ENCODE measurements at regions not wholly inside any gene's neighbourhood (a gene's known extent, or its start where the extent isn't known, plus 50 kb on each side); places are given as distances from the start of the nearest gene placed in this dataset.

GRCh38 chr18:51864219-51864965 is 475.6 kb upstream of the DCC start:
- TF ChIP-seq CTCF (IDR thresholded peaks at IDR 0.05; ENCODE audit: control extremely low read depth, extremely low read depth): no peak
- Histone ChIP-seq H3K27me3 (ENCODE audit: control insufficient read depth in 3 of 3, insufficient read depth in 3 of 3, low read length in 2 of 3) (no peaks in the 10 kb centered on the region), H3K27ac (ENCODE audit: low read depth in 1 of 2, low read length in 1 of 2) (no peak overlapping the region), H3K4me1 (ENCODE audit: control insufficient read depth in 5 of 5, insufficient read depth in 5 of 5, low read length in 5 of 5) (no peaks in the 10 kb centered on the region), H3K36me3 (ENCODE audit: control insufficient read depth in 4 of 4, insufficient read depth in 4 of 4, low read length in 4 of 4) (no peaks in the 10 kb centered on the region), H3K9ac (ENCODE audit: insufficient read depth in 1 of 2, low read length in 2 of 2) (no peak overlapping the region), H3K4me3 (no peak overlapping the region), H3K9me3 (ENCODE audit: control insufficient read depth in 4 of 4, insufficient read depth in 3 of 4, low read length in 3 of 4) (peaks cover 0 to 4% (median 0%) of the 10 kb centered on the region in 4 donors)
- whole genome bisulfite sequencing, 2 donors: 86 to 92% methylated on average over 34 to 36 of the region's 36 CpGs
- ATAC-seq (ENCODE audit: insufficient read depth, low FRiP score) (no peak), DNase-seq (no peak)

GRCh38 chr18:51865538-51865937 is 474.5 kb upstream of the DCC start:
- Histone ChIP-seq H3K9me3 (ENCODE audit: control insufficient read depth in 4 of 4, insufficient read depth in 3 of 4, low read length in 3 of 4) (peaks cover 0 to 4% (median 0%) of the 10 kb centered on the region in 4 donors), H3K4me1 (ENCODE audit: control insufficient read depth in 5 of 5, insufficient read depth in 5 of 5, low read length in 5 of 5) (no peaks in the 10 kb centered on the region), H3K9ac (ENCODE audit: insufficient read depth in 1 of 2, low read length in 2 of 2) (no peak overlapping the region), H3K27ac (ENCODE audit: low read depth in 1 of 2, low read length in 1 of 2) (no peak overlapping the region), H3K36me3 (ENCODE audit: control insufficient read depth in 4 of 4, insufficient read depth in 4 of 4, low read length in 4 of 4) (no peaks in the 10 kb centered on the region), H3K27me3 (ENCODE audit: control insufficient read depth in 3 of 3, insufficient read depth in 3 of 3, low read length in 2 of 3) (no peaks in the 10 kb centered on the region), H3K4me3 (no peak overlapping the region)
- DNase-seq (no peak), ATAC-seq (ENCODE audit: insufficient read depth, low FRiP score) (no peak)
- 88 to 91% methylated on average over 1 of the region's 1 CpG for WGBS, 2 donors
- TF ChIP-seq CTCF (IDR thresholded peaks at IDR 0.05; ENCODE audit: control extremely low read depth, extremely low read depth): no peak

- DNase-seq: peak; percentile 32 to 65 (median 49)
- H3K27me3 ChIP-seq (ENCODE audit: control insufficient read depth in 3 of 3, insufficient read depth in 3 of 3, low read length in 2 of 3): no peaks in the 10 kb centered on the region
- H3K9ac ChIP-seq (ENCODE audit: insufficient read depth in 1 of 2, low read length in 2 of 2): no peak overlapping the region
- no peak for ATAC-seq (ENCODE audit: insufficient read depth, low FRiP score)
- no peaks in the 10 kb centered on the region for H3K4me1 ChIP-seq (ENCODE audit: control insufficient read depth in 5 of 5, insufficient read depth in 5 of 5, low read length in 5 of 5)
- TF ChIP-seq CTCF (IDR thresholded peaks at IDR 0.05; ENCODE audit: control extremely low read depth, extremely low read depth): no peak
- H3K9me3 ChIP-seq (ENCODE audit: control insufficient read depth in 4 of 4, insufficient read depth in 3 of 4, low read length in 3 of 4): peaks cover 0 to 4% (median 0%) of the 10 kb centered on the region in 4 donors
- no peak overlapping the region for H3K4me3 ChIP-seq
- H3K36me3 ChIP-seq (ENCODE audit: control insufficient read depth in 4 of 4, insufficient read depth in 4 of 4, low read length in 4 of 4): no peaks in the 10 kb centered on the region
- no peak overlapping the region for H3K27ac ChIP-seq (ENCODE audit: low read depth in 1 of 2, low read length in 1 of 2)
Observed at GRCh38 chr18:51867767-51868166, 472.2 kb upstream of the DCC start.

- H3K9ac ChIP-seq (ENCODE audit: insufficient read depth in 1 of 2, low read length in 2 of 2): no peak overlapping the region
- TF ChIP-seq CTCF (IDR thresholded peaks at IDR 0.05; ENCODE audit: control extremely low read depth, extremely low read depth): no peak
- WGBS, 2 donors: 83 to 84% methylated on average over 1 of the region's 1 CpG
Observed at GRCh38 chr18:51878724-51879123, 461.3 kb upstream of the DCC start.

More at GRCh38 chr18:51878724-51879123, 461.3 kb upstream of the DCC start:
- H3K36me3 ChIP-seq (ENCODE audit: control insufficient read depth in 4 of 4, insufficient read depth in 4 of 4, low read length in 4 of 4): no peaks in the 10 kb centered on the region
- no peak overlapping the region for H3K4me3 ChIP-seq
- H3K4me1 ChIP-seq (ENCODE audit: control insufficient read depth in 5 of 5, insufficient read depth in 5 of 5, low read length in 5 of 5): no peaks in the 10 kb centered on the region
- peaks cover 0 to 10% (median 0%) of the 10 kb centered on the region in 4 donors for H3K9me3 ChIP-seq (ENCODE audit: control insufficient read depth in 4 of 4, insufficient read depth in 3 of 4, low read length in 3 of 4)
- DNase-seq (no peak), ATAC-seq (ENCODE audit: insufficient read depth, low FRiP score) (no peak)
- no peaks in the 10 kb centered on the region for H3K27me3 ChIP-seq (ENCODE audit: control insufficient read depth in 3 of 3, insufficient read depth in 3 of 3, low read length in 2 of 3)
- no peak overlapping the region for H3K27ac ChIP-seq (ENCODE audit: low read depth in 1 of 2, low read length in 1 of 2)

Data from lung (tissue), 11 donors.